ENCODE measurements at regions not wholly inside any gene's neighbourhood (a gene's known extent, or its start where the extent isn't known, plus 50 kb on each side); places are given as distances from the start of the nearest gene placed in this dataset.

- H3K9me3 Mint-ChIP-seq = no peaks in the 10 kb centered on the region
- TF ChIP-seq CTCF (IDR thresholded peaks at IDR 0.05; ENCODE audit: unreplicated experiment in 3 of 3) = no peak
- H3K36me3 Mint-ChIP-seq (ENCODE audit: low read depth) = no peaks in the 10 kb centered on the region
- no peak overlapping the region for H3K4me3 Mint-ChIP-seq
- peak overlapping the region in 2 of 3 experiments; percentile 9 to 14 for H3K27ac Mint-ChIP-seq
- H3K27me3 Mint-ChIP-seq (ENCODE audit: low read depth) = peaks cover 10% of the 10 kb centered on the region
- peaks cover 5% of the 10 kb centered on the region for H3K4me1 Mint-ChIP-seq
These were observed 141.7 kb downstream of the GPAT3 start for GRCh38 chr4:83677656-83678055.

GRCh38 chr4:83664741-83665140, 128.8 kb downstream of the GPAT3 start:
- no peak overlapping the region for H3K4me3 Mint-ChIP-seq
- no peaks in the 10 kb centered on the region for H3K4me1 Mint-ChIP-seq
- no peaks in the 10 kb centered on the region for H3K36me3 Mint-ChIP-seq (ENCODE audit: low read depth)
- no peaks in the 10 kb centered on the region for H3K9me3 Mint-ChIP-seq
- H3K27me3 Mint-ChIP-seq (ENCODE audit: low read depth) = no peaks in the 10 kb centered on the region
- no peak overlapping the region for H3K27ac Mint-ChIP-seq
- TF ChIP-seq CTCF (IDR thresholded peaks at IDR 0.05; ENCODE audit: unreplicated experiment in 3 of 3) = no peak

- no peaks in the 10 kb centered on the region for H3K4me1 Mint-ChIP-seq
- H3K4me3 Mint-ChIP-seq = no peak overlapping the region
- TF ChIP-seq CTCF (IDR thresholded peaks at IDR 0.05; ENCODE audit: unreplicated experiment in 3 of 3) = no peak
- H3K27me3 Mint-ChIP-seq (ENCODE audit: low read depth) = no peaks in the 10 kb centered on the region
- no peaks in the 10 kb centered on the region for H3K36me3 Mint-ChIP-seq (ENCODE audit: low read depth)
- no peaks in the 10 kb centered on the region for H3K9me3 Mint-ChIP-seq
- no peak overlapping the region for H3K27ac Mint-ChIP-seq
These were observed 128.2 kb downstream of the GPAT3 start for GRCh38 chr4:83664071-83664470.

- Mint-ChIP-seq H3K27ac (no peak overlapping the region), H3K4me3 (no peak overlapping the region)
These were observed 126.3 kb downstream of the GPAT3 start for GRCh38 chr4:83662204-83662603.

DNA sequence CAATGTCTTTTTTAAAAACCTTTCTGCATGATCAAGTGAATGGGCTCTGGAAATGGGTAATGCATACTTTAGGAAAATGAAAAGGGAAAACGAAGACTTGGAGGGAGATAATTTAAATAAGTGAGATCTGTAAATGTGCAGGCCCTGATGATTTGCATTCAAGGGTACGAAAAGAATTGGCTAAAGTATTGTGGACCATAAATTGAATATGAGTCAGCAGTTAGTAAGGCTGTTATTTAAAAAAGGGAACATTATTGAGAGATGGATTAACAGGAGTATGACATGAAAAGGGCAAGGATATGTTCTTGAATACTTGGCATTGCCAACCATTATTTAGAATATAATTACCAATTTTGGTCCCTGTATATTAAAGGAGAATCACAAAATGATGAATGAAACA, 125.5 kb downstream of the GPAT3 start:
- no peak for TF ChIP-seq CTCF (IDR thresholded peaks at IDR 0.05; ENCODE audit: unreplicated experiment in 3 of 3)
- Mint-ChIP-seq H3K27me3 (ENCODE audit: low read depth) (no peaks in the 10 kb centered on the region), H3K4me3 (no peak overlapping the region), H3K4me1 (no peaks in the 10 kb centered on the region), H3K9me3 (no peaks in the 10 kb centered on the region), H3K27ac (no peak overlapping the region), H3K36me3 (ENCODE audit: low read depth) (no peaks in the 10 kb centered on the region)

More at GRCh38 chr4:83662204-83662603, 126.3 kb downstream of the GPAT3 start:
- no peaks in the 10 kb centered on the region for H3K4me1 Mint-ChIP-seq
- TF ChIP-seq CTCF (IDR thresholded peaks at IDR 0.05; ENCODE audit: unreplicated experiment in 3 of 3) = no peak
- no peaks in the 10 kb centered on the region for H3K36me3 Mint-ChIP-seq (ENCODE audit: low read depth)
- no peaks in the 10 kb centered on the region for H3K27me3 Mint-ChIP-seq (ENCODE audit: low read depth)
- H3K9me3 Mint-ChIP-seq = no peaks in the 10 kb centered on the region

- H3K27me3 Mint-ChIP-seq (ENCODE audit: low read depth) = no peaks in the 10 kb centered on the region
- H3K27ac Mint-ChIP-seq = no peak overlapping the region
- H3K4me3 Mint-ChIP-seq = no peak overlapping the region
- H3K9me3 Mint-ChIP-seq = no peaks in the 10 kb centered on the region
- H3K4me1 Mint-ChIP-seq = no peaks in the 10 kb centered on the region
- H3K36me3 Mint-ChIP-seq (ENCODE audit: low read depth) = no peaks in the 10 kb centered on the region
- no peak for TF ChIP-seq CTCF (IDR thresholded peaks at IDR 0.05; ENCODE audit: unreplicated experiment in 3 of 3)
These were observed 124.7 kb downstream of the GPAT3 start for GRCh38 chr4:83660578-83660977.
